NT2/D1 (cell line): ENCODE measurements at regions not wholly inside any gene's neighbourhood (a gene's known extent, or its start where the extent isn't known, plus 50 kb on each side); places are given as distances from the start of the nearest gene placed in this dataset.
"Not testable (repeated sequence)": the region's sequence is repeated elsewhere in the genome, so short reads cannot be mapped to it uniquely, and the experiment has no call there.

Experiments used
- DNase-seq: peaks from one replicate; pipeline ENCODE4 v3.0.0-alpha.2; 2011; ENCODE audit warnings: low read depth, low spot score
- H3K27me3 ChIP-seq: 2 replicates; pipeline ENCODE4 v1.6.0; 2011; ENCODE audit warnings: mild to moderate bottlenecking; ENCODE audit not compliant: insufficient read length, insufficient read depth
- H3K36me3 ChIP-seq: 2 replicates; pipeline ENCODE4 v1.6.1; 2011; ENCODE audit warnings: mild to moderate bottlenecking, low read length, mixed read lengths; ENCODE audit not compliant: insufficient read depth, insufficient read length
- H3K4me1 ChIP-seq: 2 replicates; pipeline ENCODE4 v1.5.1; 2011; ENCODE audit not compliant: insufficient read depth, insufficient read length
- H3K4me3 ChIP-seq: 2 replicates; pipeline ENCODE4 v1.5.1; 2011; ENCODE audit warnings: low read depth; ENCODE audit not compliant: insufficient read length
- H3K9ac ChIP-seq: 2 replicates; pipeline ENCODE4 v1.6.0; 2011; ENCODE audit warnings: low read depth; ENCODE audit not compliant: insufficient read length
- H3K9me3 ChIP-seq: 2 replicates; pipeline ENCODE4 v1.5.1; 2011; ENCODE audit warnings: mild to moderate bottlenecking, low read length; ENCODE audit not compliant: insufficient read depth
- SUZ12 ChIP-seq: IDR thresholded peaks from 2 replicates; pipeline ENCODE4 v1.6.1; 2011; ENCODE audit not compliant: insufficient read length, insufficient read depth; ENCODE audit errors: extremely low read depth
- YY1 ChIP-seq: IDR thresholded peaks from 2 replicates; pipeline ENCODE4 v1.6.1; 2011; ENCODE audit not compliant: insufficient read length, insufficient read depth
- ZNF274 ChIP-seq: IDR thresholded peaks from 2 replicates; pipeline ENCODE4 v1.6.1; 2011; ENCODE audit warnings: mild to moderate bottlenecking, low read depth, low read length

GRCh38 chr5:109630093-109630492 is 59.6 kb upstream of the MAN2A1 start:
- DNase-seq = no peak
- Histone ChIP-seq H3K36me3 (no peaks in the 10 kb centered on the region), H3K4me1 (no peaks in the 10 kb centered on the region), H3K9me3 (no peaks in the 10 kb centered on the region), H3K4me3 (no peak overlapping the region), H3K9ac (no peak overlapping the region), H3K27me3 (no peaks in the 10 kb centered on the region)
- TF ChIP-seq YY1 (no peak), ZNF274 (no peak), SUZ12 (no peak)

GRCh38 chr5:109628591-109628990 is 61.1 kb upstream of the MAN2A1 start:
- Histone ChIP-seq H3K9me3 (no peaks in the 10 kb centered on the region), H3K4me3 (no peak overlapping the region), H3K27me3 (no peaks in the 10 kb centered on the region), H3K4me1 (no peaks in the 10 kb centered on the region), H3K36me3 (no peaks in the 10 kb centered on the region), H3K9ac (no peak overlapping the region)
- TF ChIP-seq YY1 (no peak), SUZ12 (no peak), ZNF274 (no peak)
- no peak for DNase-seq

- H3K4me1 ChIP-seq, H3K9me3 ChIP-seq, H3K4me3 ChIP-seq, H3K36me3 ChIP-seq, H3K9ac ChIP-seq, H3K27me3 ChIP-seq, DNase-seq: not testable (repeated sequence)
These were observed 68.5 kb upstream of the MAN2A1 start for GRCh38 chr5:109621266-109621665.

GRCh38 chr5:109620651-109621050 is 69.1 kb upstream of the MAN2A1 start:
- no peak for TF ChIP-seq YY1
- no peak for TF ChIP-seq SUZ12
- TF ChIP-seq ZNF274 = no peak
- H3K9me3 ChIP-seq = no peaks in the 10 kb centered on the region
- no peak for DNase-seq

GRCh38 chr5:109619606-109620005 is 70.1 kb upstream of the MAN2A1 start:
- H3K4me1 ChIP-seq = no peaks in the 10 kb centered on the region
- H3K27me3 ChIP-seq = no peaks in the 10 kb centered on the region
- DNase-seq = no peak
- H3K9me3 ChIP-seq = no peaks in the 10 kb centered on the region
- no peak overlapping the region for H3K9ac ChIP-seq
- no peak overlapping the region for H3K4me3 ChIP-seq
- H3K36me3 ChIP-seq = no peaks in the 10 kb centered on the region
- no peak for TF ChIP-seq ZNF274
- no peak for TF ChIP-seq SUZ12
- no peak for TF ChIP-seq YY1

More at GRCh38 chr5:109620651-109621050, 69.1 kb upstream of the MAN2A1 start:
- Histone ChIP-seq H3K36me3 (no peaks in the 10 kb centered on the region), H3K27me3 (no peaks in the 10 kb centered on the region), H3K4me3 (no peak overlapping the region), H3K9ac (no peak overlapping the region), H3K4me1 (no peaks in the 10 kb centered on the region)

- H3K27me3 ChIP-seq = no peaks in the 10 kb centered on the region
- no peak overlapping the region for H3K4me3 ChIP-seq
- H3K9ac ChIP-seq = no peak overlapping the region
- H3K36me3 ChIP-seq = no peaks in the 10 kb centered on the region
- no peak for DNase-seq
- no peaks in the 10 kb centered on the region for H3K9me3 ChIP-seq
- TF ChIP-seq YY1 = no peak
- TF ChIP-seq SUZ12 = no peak
- H3K4me1 ChIP-seq = no peaks in the 10 kb centered on the region
These were observed 70.7 kb upstream of the MAN2A1 start for GRCh38 chr5:109619021-109619460.

- no peaks in the 10 kb centered on the region for H3K4me1 ChIP-seq
- no peaks in the 10 kb centered on the region for H3K36me3 ChIP-seq
- no peak overlapping the region for H3K9ac ChIP-seq
- H3K4me3 ChIP-seq = no peak overlapping the region
- no peak for DNase-seq
- TF ChIP-seq ZNF274 = no peak
- no peak for TF ChIP-seq YY1
- TF ChIP-seq SUZ12 = no peak
- H3K9me3 ChIP-seq = no peaks in the 10 kb centered on the region
- no peaks in the 10 kb centered on the region for H3K27me3 ChIP-seq
These were observed 74.7 kb upstream of the MAN2A1 start for GRCh38 chr5:109614981-109615380.

- Histone ChIP-seq H3K27me3 (no peaks in the 10 kb centered on the region), H3K9me3 (no peaks in the 10 kb centered on the region), H3K36me3 (no peaks in the 10 kb centered on the region), H3K9ac (no peak overlapping the region), H3K4me3 (no peak overlapping the region), H3K4me1 (no peaks in the 10 kb centered on the region)
- TF ChIP-seq YY1 (no peak), ZNF274 (no peak), SUZ12 (no peak)
- DNase-seq = no peak
These were observed 75.4 kb upstream of the MAN2A1 start for GRCh38 chr5:109614301-109614700.
